H9 (cell line): ENCODE measurements at regions not wholly inside any gene's neighbourhood (a gene's known extent, or its start where the extent isn't known, plus 50 kb on each side); places are given as distances from the start of the nearest gene placed in this dataset.

Experiments used
- DNase-seq: peaks from one replicate; pipeline ENCODE4 v3.0.0-alpha.2; 2017
- H2AFZ ChIP-seq: one replicate; pipeline ENCODE4 v1.6.1; 2013; ENCODE audit warnings: mild to moderate bottlenecking, low read length, control low read depth, moderate library complexity
- H2AK5ac ChIP-seq: 2 replicates; pipeline ENCODE4 v1.6.1; 2013; ENCODE audit warnings: low read length, control low read depth, mixed read lengths; ENCODE audit not compliant: insufficient read length
- H2BK120ac ChIP-seq: one replicate; pipeline ENCODE4 v1.6.1; 2013; ENCODE audit warnings: low read depth, mild to moderate bottlenecking, low read length, control low read depth, inconsistent platforms; ENCODE audit not compliant: poor library complexity, severe bottlenecking
- H2BK12ac ChIP-seq: 2 replicates; pipeline ENCODE4 v1.6.1; 2013; ENCODE audit warnings: low read length, control low read depth, mixed read lengths, low read depth; ENCODE audit not compliant: insufficient read length
- H2BK15ac ChIP-seq: 2 replicates; pipeline ENCODE4 v1.6.1; 2013; ENCODE audit warnings: low read depth, low read length, control low read depth
- H2BK20ac ChIP-seq: one replicate; pipeline ENCODE4 v1.6.1; 2013; ENCODE audit warnings: low read depth, mild to moderate bottlenecking, low read length, control low read depth, inconsistent platforms; ENCODE audit not compliant: poor library complexity, severe bottlenecking
- H2BK5ac ChIP-seq: 2 replicates; pipeline ENCODE4 v1.6.1; 2013; ENCODE audit warnings: low read length, control low read depth, mixed read lengths; ENCODE audit not compliant: insufficient read length
- H3K14ac ChIP-seq: 2 replicates; pipeline ENCODE4 v1.6.1; 2013; ENCODE audit warnings: low read length, control low read depth; ENCODE audit not compliant: insufficient read depth
- H3K18ac ChIP-seq: 2 replicates; pipeline ENCODE4 v1.6.1; 2013; ENCODE audit warnings: low read depth, mild to moderate bottlenecking, mixed read lengths, low read length, control low read depth; ENCODE audit not compliant: insufficient read length
- H3K23ac ChIP-seq: 2 replicates; pipeline ENCODE4 v1.6.1; 2013; ENCODE audit warnings: low read length, control low read depth, mixed read lengths, low read depth; ENCODE audit not compliant: insufficient read length
- H3K23me2 ChIP-seq: 2 replicates; pipeline ENCODE4 v1.6.1; 2013; ENCODE audit warnings: low read depth, mild to moderate bottlenecking, mixed read lengths, low read length, control low read depth; ENCODE audit not compliant: insufficient read length, poor library complexity, severe bottlenecking
- H3K27ac ChIP-seq: 2 replicates; pipeline ENCODE4 v1.5.1; 2013; ENCODE audit warnings: low read length, control low read depth, mixed read lengths, low read depth; ENCODE audit not compliant: insufficient read length
- H3K27me3 ChIP-seq: 2 replicates; pipeline ENCODE4 v1.6.1; 2013; ENCODE audit warnings: low read length, control low read depth, inconsistent platforms; ENCODE audit not compliant: insufficient read depth
- H3K4ac ChIP-seq: 2 replicates; pipeline ENCODE4 v1.6.1; 2013; ENCODE audit warnings: low read depth, mild to moderate bottlenecking, control low read depth, inconsistent platforms, low read length, moderate library complexity
- H3K4me1 ChIP-seq: 2 replicates; pipeline ENCODE4 v1.6.1; 2013; ENCODE audit warnings: low read length, control low read depth, inconsistent platforms; ENCODE audit not compliant: insufficient read depth
- H3K4me2 ChIP-seq: 2 replicates; pipeline ENCODE4 v1.6.1; 2013; ENCODE audit warnings: low read length, control low read depth, mixed read lengths; ENCODE audit not compliant: insufficient read length, insufficient read depth
- H3K56ac ChIP-seq: 2 replicates; pipeline ENCODE4 v1.6.1; 2013; ENCODE audit warnings: low read depth, mild to moderate bottlenecking, mixed read lengths, low read length, control low read depth; ENCODE audit not compliant: insufficient read length
- H3K79me1 ChIP-seq: 2 replicates; pipeline ENCODE4 v1.6.1; 2013; ENCODE audit warnings: low read depth, mild to moderate bottlenecking, moderate library complexity, low read length, control low read depth, inconsistent platforms; ENCODE audit not compliant: insufficient read depth, poor library complexity, severe bottlenecking
- H3K79me2 ChIP-seq: 2 replicates; pipeline ENCODE4 v1.6.1; 2013; ENCODE audit warnings: low read length, control low read depth, inconsistent platforms; ENCODE audit not compliant: insufficient read depth
- H3K9ac ChIP-seq: 2 replicates; pipeline ENCODE4 v1.6.1; 2013; ENCODE audit warnings: low read length, control low read depth, mixed read lengths; ENCODE audit not compliant: insufficient read length; ENCODE audit errors: extremely low read depth
- H3K9me3 ChIP-seq: one replicate; pipeline ENCODE4 v1.6.1; 2013; ENCODE audit warnings: low read depth, low read length, inconsistent platforms; ENCODE audit not compliant: control insufficient read depth
- H3T11ph ChIP-seq: one replicate; pipeline ENCODE4 v1.6.1; 2013; ENCODE audit warnings: mild to moderate bottlenecking, low read length, control low read depth, inconsistent platforms
- H4K20me1 ChIP-seq: one replicate; pipeline ENCODE4 v1.6.1; 2013; ENCODE audit not compliant: control insufficient read depth, insufficient read length, insufficient read depth
- H4K5ac ChIP-seq: 2 replicates; pipeline ENCODE4 v1.6.1; 2013; ENCODE audit warnings: low read depth, mild to moderate bottlenecking, mixed read lengths, low read length, control low read depth; ENCODE audit not compliant: insufficient read length
- H4K8ac ChIP-seq: replicated peaks from 2 replicates; pipeline ENCODE4 v1.6.1; 2013; ENCODE audit warnings: low read length, control low read depth, mixed read lengths, low read depth; ENCODE audit not compliant: insufficient read length
- H4K91ac ChIP-seq: 2 replicates; pipeline ENCODE4 v1.6.1; 2013; ENCODE audit warnings: low read depth, mild to moderate bottlenecking, moderate library complexity, mixed read lengths, low read length, control low read depth; ENCODE audit not compliant: insufficient read length
- H3K27ac Mint-ChIP-seq, 3 experiments: 2 replicates in 2 of 3; 3 replicates in 1 of 3; pipeline ENCODE4 v1.8.0; 2020 to 2021; ENCODE audit warnings: mixed read lengths in 3 of 3, mild to moderate bottlenecking in 1 of 3, moderate library complexity in 1 of 3
- H3K27me3 Mint-ChIP-seq: 2 replicates; pipeline ENCODE4 v1.8.0; 2021; ENCODE audit warnings: low read depth, mild to moderate bottlenecking, moderate library complexity, mixed read lengths
- H3K36me3 Mint-ChIP-seq, 3 experiments: 2 replicates in 2 of 3; 3 replicates in 1 of 3; pipeline ENCODE4 v1.8.0; 2020 to 2021; ENCODE audit warnings: low read depth in 3 of 3, mixed read lengths in 3 of 3; ENCODE audit not compliant: insufficient read depth in 1 of 3
- H3K4me1 Mint-ChIP-seq, 2 experiments: 2 replicates each; pipeline ENCODE4 v1.8.0; 2020; ENCODE audit warnings: mixed read lengths in 2 of 2
- H3K4me3 Mint-ChIP-seq, 2 experiments: 2 replicates in 1 of 2; 3 replicates in 1 of 2; pipeline ENCODE4 v1.8.0; 2020 to 2021; ENCODE audit warnings: mild to moderate bottlenecking in 2 of 2, mixed read lengths in 2 of 2, moderate library complexity in 1 of 2
- H3K9me3 Mint-ChIP-seq, 2 experiments: 2 replicates in 1 of 2; 3 replicates in 1 of 2; pipeline ENCODE4 v1.8.0; 2020; ENCODE audit warnings: mild to moderate bottlenecking in 2 of 2, mixed read lengths in 2 of 2, moderate library complexity in 1 of 2
- WGBS: extraction: QIAGEN DNeasy Blood & Tissue Kit; methylation state at CpG from one replicate; pipeline ENCODE4 v1.1.7; 2013; ENCODE audit warnings: missing lambda C conversion rate, low lambda C conversion rate, mixed read lengths; ENCODE audit not compliant: insufficient read length; ENCODE audit errors: extremely low coverage; 5-methylcytosine and 5-hydroxymethylcytosine counted together
- TF ChIP-seq, protein P1 (sequence below): fragments of 200-600 bp; sonication (generic); conservative IDR thresholded peaks from 3 replicates; pipeline ENCODE4 v1.8.0; 2021; ENCODE audit warnings: antibody characterized with exemption, mild to moderate bottlenecking

DNA sequence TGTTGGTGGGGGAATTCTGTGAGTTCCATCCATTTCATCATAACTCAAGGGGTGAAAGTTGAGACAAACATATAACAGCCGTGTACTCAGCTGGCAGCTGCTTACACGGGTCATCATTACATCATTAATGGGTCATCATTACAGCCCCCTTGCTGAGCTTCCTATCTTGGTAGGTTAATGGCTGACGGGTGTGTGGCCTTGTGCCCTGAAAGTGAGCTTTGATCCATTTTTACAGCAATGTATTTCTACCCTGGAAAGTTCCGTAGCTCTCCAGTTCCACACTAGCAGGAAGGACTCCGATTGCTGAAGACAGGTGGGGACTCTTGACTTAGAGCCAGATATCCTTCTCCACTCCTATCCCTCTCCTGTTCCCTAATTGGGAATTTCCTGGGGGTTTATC, 105.2 kb upstream of the DLX2 start:
- no peak overlapping the region for H3K4me2 ChIP-seq
- no peaks in the 10 kb centered on the region; a peak in 1 of 5 replicates for H3K9me3 Mint-ChIP-seq
- H3K4ac ChIP-seq: no peak overlapping the region

More for the DNA sequence above, 105.2 kb upstream of the DLX2 start:
- Histone ChIP-seq H3K23me2 (no peaks in the 10 kb centered on the region), H3K27ac (no peak overlapping the region), H3K79me2 (no peaks in the 10 kb centered on the region), H2BK20ac (no peak overlapping the region), H3T11ph (no peak overlapping the region), H3K4me1 (0 out of 2 replicates have a peak, but pooled peaks cover 2% of the 10 kb centered on the region), H3K9ac (no peak overlapping the region), H2AK5ac (no peak overlapping the region), H2AFZ (no peak overlapping the region), H2BK15ac (no peak overlapping the region), H2BK5ac (no peak overlapping the region), H4K5ac (no peak overlapping the region), H3K23ac (no peak overlapping the region), H2BK120ac (no peak overlapping the region), H3K14ac (no peak overlapping the region), H3K79me1 (no peaks in the 10 kb centered on the region), H4K20me1 (no peaks in the 10 kb centered on the region), H3K27me3 (no peaks in the 10 kb centered on the region), H4K91ac (no peak overlapping the region), H3K56ac (no peak overlapping the region), H3K9me3 (no peaks in the 10 kb centered on the region), H3K18ac (no peak overlapping the region), H2BK12ac (no peak overlapping the region), H4K8ac (no peak overlapping the region)
- Mint-ChIP-seq H3K36me3 (no peaks in the 10 kb centered on the region), H3K27me3 (no peaks in the 10 kb centered on the region; the same call in 1 of the 2 replicates), H3K4me1 (peaks cover 14 to 19% of the 10 kb centered on the region in 2 experiments), H3K27ac (no peak overlapping the region), H3K4me3 (no peak overlapping the region)
- WGBS: no CpG with 5 or more reads among the region's 5 CpGs
- TF ChIP-seq, protein P1, sequence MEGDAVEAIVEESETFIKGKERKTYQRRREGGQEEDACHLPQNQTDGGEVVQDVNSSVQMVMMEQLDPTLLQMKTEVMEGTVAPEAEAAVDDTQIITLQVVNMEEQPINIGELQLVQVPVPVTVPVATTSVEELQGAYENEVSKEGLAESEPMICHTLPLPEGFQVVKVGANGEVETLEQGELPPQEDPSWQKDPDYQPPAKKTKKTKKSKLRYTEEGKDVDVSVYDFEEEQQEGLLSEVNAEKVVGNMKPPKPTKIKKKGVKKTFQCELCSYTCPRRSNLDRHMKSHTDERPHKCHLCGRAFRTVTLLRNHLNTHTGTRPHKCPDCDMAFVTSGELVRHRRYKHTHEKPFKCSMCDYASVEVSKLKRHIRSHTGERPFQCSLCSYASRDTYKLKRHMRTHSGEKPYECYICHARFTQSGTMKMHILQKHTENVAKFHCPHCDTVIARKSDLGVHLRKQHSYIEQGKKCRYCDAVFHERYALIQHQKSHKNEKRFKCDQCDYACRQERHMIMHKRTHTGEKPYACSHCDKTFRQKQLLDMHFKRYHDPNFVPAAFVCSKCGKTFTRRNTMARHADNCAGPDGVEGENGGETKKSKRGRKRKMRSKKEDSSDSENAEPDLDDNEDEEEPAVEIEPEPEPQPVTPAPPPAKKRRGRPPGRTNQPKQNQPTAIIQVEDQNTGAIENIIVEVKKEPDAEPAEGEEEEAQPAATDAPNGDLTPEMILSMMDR: no peak
- no peak for DNase-seq
